SK-N-SH (cell line): ENCODE measurements at regions not wholly inside any gene's neighbourhood (a gene's known extent, or its start where the extent isn't known, plus 50 kb on each side); places are given as distances from the start of the nearest gene placed in this dataset.

Source experiments
- CTCF ChIA-PET: fragments of 300-600, 350-600 bp; formaldehyde crosslinking; extraction: SDS; loops from one replicate; lab custom pipeline; 2021; lab: Yijun Ruan, JAX
- POLR2A ChIA-PET: fragments of 350-600 bp; sonication (Branson Sonifier 250); formaldehyde crosslinking; extraction: SDS; loops from one replicate; lab custom pipeline; 2020; ENCODE audit warnings: antibody characterized with exemption, inconsistent platforms; lab: Yijun Ruan, JAX
- DNase-seq: peaks from one replicate; pipeline ENCODE4 v3.0.0; 2012
- H2AFZ ChIP-seq: fragments of 200-600 bp; sonication (generic); 2 replicates; pipeline ENCODE4 v1.8.1; 2016; ENCODE audit warnings: antibody characterized with exemption, mild to moderate bottlenecking, low read depth
- H3F3A ChIP-seq: fragments of 200-600 bp; sonication (generic); replicated peaks from 2 replicates; pipeline ENCODE3; 2016; ENCODE audit warnings: antibody characterized with exemption, mild to moderate bottlenecking; ENCODE audit not compliant: insufficient read depth
- H3K27ac ChIP-seq, 2 experiments: fragments of 200-500 bp in 1 of 2; fragments of 200-600 bp in 1 of 2; sonication (Bioruptor generic) in 1 of 2; sonication (generic), shearing (Covaris generic) in 1 of 2; 2 replicates each; pipeline versions ENCODE4 v1.5.1 to v1.6.1; 2014 to 2016; ENCODE audit warnings: low read depth in 2 of 2, inconsistent platforms in 1 of 2, low read length in 1 of 2, mild to moderate bottlenecking in 1 of 2, mixed read lengths in 1 of 2
- H3K27me3 ChIP-seq: fragments of 200-600 bp; sonication (generic), shearing (Covaris generic); 2 replicates; pipeline ENCODE4 v1.6.1; 2016; ENCODE audit warnings: mixed run types; ENCODE audit not compliant: insufficient read depth
- H3K36me3 ChIP-seq, 2 experiments: fragments of 200-500 bp in 1 of 2; fragments of 200-600 bp in 1 of 2; sonication (Bioruptor generic) in 1 of 2; sonication (generic) in 1 of 2; replicated peaks in 1 of 2; 2 replicates each; pipeline versions ENCODE3 to v1.5.1; 2014 to 2016; ENCODE audit warnings: low read length in 1 of 2, mild to moderate bottlenecking in 1 of 2; ENCODE audit not compliant: insufficient read depth in 2 of 2, control insufficient read depth in 1 of 2
- H3K4me1 ChIP-seq, 2 experiments: fragments of 200-500 bp in 1 of 2; fragments of 200-600 bp in 1 of 2; sonication (Bioruptor generic) in 1 of 2; sonication (generic), shearing (Covaris generic) in 1 of 2; 2 replicates each; pipeline versions ENCODE4 v1.5.1 to v1.6.1; 2014 to 2016; ENCODE audit warnings: low read depth in 1 of 2, low read length in 1 of 2, mixed run types in 1 of 2; ENCODE audit not compliant: insufficient read depth in 2 of 2, control insufficient read depth in 1 of 2
- H3K4me2 ChIP-seq: fragments of 200-600 bp; sonication (generic), shearing (Covaris generic); 2 replicates; pipeline ENCODE4 v1.6.1; 2017; ENCODE audit warnings: mixed run types
- H3K4me3 ChIP-seq, 2 experiments: fragments of 200-500 bp in 1 of 2; fragments of 200-600 bp in 1 of 2; sonication (Bioruptor generic) in 1 of 2; sonication (generic), shearing (Covaris generic) in 1 of 2; 2 replicates each; pipeline versions ENCODE4 v1.5.1 to v1.8.1; 2014 to 2016; ENCODE audit warnings: low read depth in 2 of 2, inconsistent platforms in 1 of 2, low read length in 1 of 2, mild to moderate bottlenecking in 1 of 2, mixed read lengths in 1 of 2, moderate library complexity in 1 of 2
- H3K79me2 ChIP-seq: fragments of 200-600 bp; sonication (generic); 2 replicates; pipeline ENCODE4 v1.8.1; 2017; ENCODE audit warnings: mild to moderate bottlenecking; ENCODE audit not compliant: insufficient read depth
- H3K9ac ChIP-seq: fragments of 200-600 bp; sonication (generic); 2 replicates; pipeline ENCODE4 v1.6.1; 2017; ENCODE audit warnings: mixed run types
- H3K9me2 ChIP-seq: fragments of 200-600 bp; sonication (generic); 2 replicates; pipeline ENCODE4 v1.6.1; 2017; ENCODE audit warnings: mixed run types
- H3K9me3 ChIP-seq: fragments of 200-600 bp; sonication (generic); 2 replicates; pipeline ENCODE4 v1.6.1; 2017; ENCODE audit warnings: mixed run types, mild to moderate bottlenecking, moderate library complexity
- H4K20me1 ChIP-seq: fragments of 200-600 bp; sonication (generic); 2 replicates; pipeline ENCODE4 v1.6.1; 2017; ENCODE audit warnings: mild to moderate bottlenecking, mixed run types; ENCODE audit not compliant: insufficient read depth
- CHD2 ChIP-seq: fragments of 150-350 bp; IDR thresholded peaks from 2 replicates; pipeline ENCODE4 v1.6.1; 2018; ENCODE audit warnings: low read length; ENCODE audit not compliant: partially characterized antibody
- ELF1 ChIP-seq: IDR thresholded peaks from 2 replicates; pipeline ENCODE4 v1.4.0; 2012
- EP300 ChIP-seq, 2 experiments: IDR thresholded peaks; 2 replicates each; pipeline versions ENCODE4 v1.4.0 to v1.6.1; 2012; ENCODE audit warnings: borderline replicate concordance in 1 of 2, low read depth in 1 of 2, low read length in 1 of 2
- GABPA ChIP-seq: IDR thresholded peaks from 2 replicates; pipeline ENCODE4 v1.4.0; 2012; ENCODE audit warnings: low read depth, mild to moderate bottlenecking
- GATA2 ChIP-seq: sonication (generic); formaldehyde crosslinking; IDR thresholded peaks from 2 replicates; pipeline ENCODE4 v1.5.0; 2020; ENCODE audit warnings: mild to moderate bottlenecking, missing genetic modification reagents
- JUND ChIP-seq: IDR thresholded peaks from 2 replicates; pipeline ENCODE4 v1.4.0; 2012
- NFIC ChIP-seq: IDR thresholded peaks from 2 replicates; pipeline ENCODE4 v1.4.0; 2012; ENCODE audit warnings: borderline replicate concordance
- NRF1 ChIP-seq: IDR thresholded peaks from 2 replicates; pipeline ENCODE4 v1.6.1; 2012; ENCODE audit warnings: low read depth, mild to moderate bottlenecking, low read length
- POLR2AphosphoS5 ChIP-seq: IDR thresholded peaks from 2 replicates; pipeline ENCODE4 v1.6.1; 2012; ENCODE audit warnings: low read depth, low read length
- RAD21 ChIP-seq: IDR thresholded peaks from 2 replicates; pipeline ENCODE4 v1.6.1; 2012; ENCODE audit warnings: mild to moderate bottlenecking, low read length
- RFX5 ChIP-seq: IDR thresholded peaks from 2 replicates; pipeline ENCODE4 v1.6.1; 2012; ENCODE audit warnings: mild to moderate bottlenecking, improper control_type of control experiment, low read length
- SIN3A ChIP-seq: IDR thresholded peaks from 2 replicates; pipeline ENCODE4 v1.6.1; 2012; ENCODE audit warnings: low read depth, mild to moderate bottlenecking, low read length, moderate library complexity, borderline replicate concordance
- TCF12 ChIP-seq: IDR thresholded peaks from 2 replicates; pipeline ENCODE4 v1.4.0; 2012
- TEAD4 ChIP-seq: IDR thresholded peaks from 2 replicates; pipeline ENCODE4 v1.4.0; 2012; ENCODE audit warnings: mild to moderate bottlenecking, borderline replicate concordance; ENCODE audit not compliant: insufficient read depth
- YY1 ChIP-seq: IDR thresholded peaks from 2 replicates; pipeline ENCODE4 v1.4.0; 2012; ENCODE audit warnings: low read depth, mild to moderate bottlenecking
- WGBS: methylation state at CpG from one replicate; pipeline ENCODE4 v1.1.6; 2017; ENCODE audit warnings: low lambda C conversion rate; 5-methylcytosine and 5-hydroxymethylcytosine counted together
- TF ChIP-seq, protein P1 (sequence below): IDR thresholded peaks from 2 replicates; pipeline ENCODE4 v1.4.0; 2012; ENCODE audit warnings: low read depth, borderline replicate concordance
- TF ChIP-seq, protein P2 (sequence below): IDR thresholded peaks from 2 replicates; pipeline ENCODE4 v1.4.0; 2012; ENCODE audit warnings: low read depth
- TF ChIP-seq, protein P3 (sequence below): IDR thresholded peaks from 2 replicates; pipeline ENCODE4 v1.4.0; 2012; ENCODE audit warnings: low read depth, borderline replicate concordance
- TF ChIP-seq, protein P4 (sequence below): IDR thresholded peaks from 2 replicates; pipeline ENCODE4; 2012

DNA sequence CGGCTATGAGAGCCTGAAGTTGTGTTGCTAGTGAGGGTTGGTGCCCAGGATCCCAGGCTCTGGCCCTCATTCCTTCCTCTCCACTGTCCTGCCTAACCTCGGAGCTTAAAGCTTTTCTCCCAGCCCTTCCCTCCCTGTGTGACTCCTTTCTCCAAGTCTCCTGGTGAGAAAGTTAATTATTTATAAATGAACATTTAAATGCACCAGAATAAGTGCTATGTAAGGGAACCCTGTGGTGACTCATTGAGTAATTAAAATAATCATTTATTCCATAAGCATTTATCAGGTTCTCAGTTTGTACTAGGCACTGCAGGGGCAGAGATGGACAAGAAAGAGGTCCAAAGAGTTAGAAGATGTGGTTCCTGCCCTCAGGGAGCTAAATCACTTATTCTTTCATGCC lies 89.1 kb upstream of the ISX start:
- H4K20me1 ChIP-seq: no peaks in the 10 kb centered on the region
- no peaks in the 10 kb centered on the region for H3K79me2 ChIP-seq
- 0% methylated on average over 2 of the region's 2 CpGs for WGBS
- no peak for DNase-seq
- H3K27me3 ChIP-seq: no peaks in the 10 kb centered on the region
- TF ChIP-seq GATA2 (CRISPR knock-in tag) (no peak), RFX5 (no peak), NFIC (no peak), NRF1 (no peak), JUND (no peak), RAD21 (no peak), ELF1 (no peak), EP300 (IDR thresholded peaks at IDR 0.05; ENCODE audit: borderline replicate concordance in 1 of 2, low read depth in 1 of 2, low read length in 1 of 2) (no peak)
- TF ChIP-seq, protein P1, sequence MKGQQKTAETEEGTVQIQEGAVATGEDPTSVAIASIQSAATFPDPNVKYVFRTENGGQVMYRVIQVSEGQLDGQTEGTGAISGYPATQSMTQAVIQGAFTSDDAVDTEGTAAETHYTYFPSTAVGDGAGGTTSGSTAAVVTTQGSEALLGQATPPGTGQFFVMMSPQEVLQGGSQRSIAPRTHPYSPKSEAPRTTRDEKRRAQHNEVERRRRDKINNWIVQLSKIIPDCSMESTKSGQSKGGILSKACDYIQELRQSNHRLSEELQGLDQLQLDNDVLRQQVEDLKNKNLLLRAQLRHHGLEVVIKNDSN: no peak
- no peaks in the 10 kb centered on the region for H3K9me2 ChIP-seq
- H2AFZ ChIP-seq: no peak overlapping the region
- no peak overlapping the region for H3K27ac ChIP-seq
- ChIA-PET CTCF (no interaction called here), POLR2A (interaction anchor here (0.6 kb wide), 1 partner anchor 15 kb away, joined by 3 read pairs; no protein-coding TSS in a partner anchor)
- H3K9me3 ChIP-seq: no peaks in the 10 kb centered on the region
- no peak overlapping the region for H3K9ac ChIP-seq
- H3K4me2 ChIP-seq: no peak overlapping the region
- H3K4me3 ChIP-seq: no peak overlapping the region
- no peaks in the 10 kb centered on the region for H3K4me1 ChIP-seq
- H3K36me3 ChIP-seq: no peaks in the 10 kb centered on the region
- H3F3A ChIP-seq: no peaks in the 10 kb centered on the region

DNA sequence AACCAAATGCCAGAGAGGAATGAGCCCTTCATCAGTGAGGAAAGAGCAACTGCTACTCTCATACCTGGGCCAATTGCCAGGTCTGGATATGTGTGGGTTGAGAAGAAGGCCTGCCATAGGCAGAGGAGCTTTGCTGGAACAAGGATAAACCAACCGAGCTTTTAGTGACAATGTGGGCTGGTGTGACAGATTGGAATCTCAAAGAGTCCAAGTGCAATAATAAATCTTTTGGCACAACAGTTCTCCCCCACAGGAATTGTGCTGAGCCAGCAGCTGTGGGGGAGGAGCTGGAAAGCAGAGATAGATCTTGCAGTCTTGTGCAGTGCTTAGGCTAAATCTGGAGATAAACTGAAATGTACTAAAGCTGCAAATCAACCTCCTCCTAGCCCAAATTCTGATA lies 79.4 kb upstream of the ISX start:
- Histone ChIP-seq H3K27me3 (no peaks in the 10 kb centered on the region), H3K9me2 (no peaks in the 10 kb centered on the region), H3F3A (no peaks in the 10 kb centered on the region), H4K20me1 (no peaks in the 10 kb centered on the region), H3K9ac (no peak overlapping the region), H3K4me2 (no peak overlapping the region), H3K4me3 (no peak overlapping the region), H3K27ac (no peak overlapping the region), H3K79me2 (no peaks in the 10 kb centered on the region), H3K4me1 (no peaks in the 10 kb centered on the region), H3K9me3 (no peaks in the 10 kb centered on the region), H2AFZ (no peak overlapping the region), H3K36me3 (no peaks in the 10 kb centered on the region)
- 0% methylated on average over 1 of the region's 1 CpG for WGBS
- CTCF ChIA-PET: no interaction called here
- POLR2A ChIA-PET: no interaction called here
- no peak for DNase-seq
- TF ChIP-seq, protein P2, sequence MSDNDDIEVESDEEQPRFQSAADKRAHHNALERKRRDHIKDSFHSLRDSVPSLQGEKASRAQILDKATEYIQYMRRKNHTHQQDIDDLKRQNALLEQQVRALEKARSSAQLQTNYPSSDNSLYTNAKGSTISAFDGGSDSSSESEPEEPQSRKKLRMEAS: no peak
- no peak for TF ChIP-seq CHD2
- no peak for TF ChIP-seq YY1
- TF ChIP-seq RAD21: no peak
- no peak for TF ChIP-seq TCF12
- TF ChIP-seq SIN3A: no peak
- no peak for TF ChIP-seq ELF1
- no peak for TF ChIP-seq GABPA

DNA sequence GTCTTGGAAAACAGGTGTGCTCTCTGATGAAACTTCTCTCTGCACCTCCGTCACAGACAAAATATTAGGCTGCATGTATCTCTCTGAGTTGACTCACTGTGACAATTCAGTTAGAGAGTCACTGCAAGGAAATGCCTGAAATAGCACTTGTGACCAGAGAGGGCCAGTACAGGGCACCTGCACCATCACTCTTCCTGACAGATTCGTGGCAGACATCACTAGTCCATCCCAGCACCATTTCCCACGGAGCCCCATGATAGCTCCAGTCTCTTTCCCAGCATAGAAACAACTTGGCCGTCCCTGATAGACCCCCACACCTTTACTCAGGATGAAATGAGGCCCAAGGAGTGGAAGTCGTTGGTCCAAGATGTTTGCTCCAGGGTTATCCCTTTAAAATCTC lies 73.3 kb upstream of the ISX start:
- no peak for DNase-seq
- no peak for TF ChIP-seq TEAD4
- TF ChIP-seq POLR2AphosphoS5: no peak
- TF ChIP-seq, protein P3, sequence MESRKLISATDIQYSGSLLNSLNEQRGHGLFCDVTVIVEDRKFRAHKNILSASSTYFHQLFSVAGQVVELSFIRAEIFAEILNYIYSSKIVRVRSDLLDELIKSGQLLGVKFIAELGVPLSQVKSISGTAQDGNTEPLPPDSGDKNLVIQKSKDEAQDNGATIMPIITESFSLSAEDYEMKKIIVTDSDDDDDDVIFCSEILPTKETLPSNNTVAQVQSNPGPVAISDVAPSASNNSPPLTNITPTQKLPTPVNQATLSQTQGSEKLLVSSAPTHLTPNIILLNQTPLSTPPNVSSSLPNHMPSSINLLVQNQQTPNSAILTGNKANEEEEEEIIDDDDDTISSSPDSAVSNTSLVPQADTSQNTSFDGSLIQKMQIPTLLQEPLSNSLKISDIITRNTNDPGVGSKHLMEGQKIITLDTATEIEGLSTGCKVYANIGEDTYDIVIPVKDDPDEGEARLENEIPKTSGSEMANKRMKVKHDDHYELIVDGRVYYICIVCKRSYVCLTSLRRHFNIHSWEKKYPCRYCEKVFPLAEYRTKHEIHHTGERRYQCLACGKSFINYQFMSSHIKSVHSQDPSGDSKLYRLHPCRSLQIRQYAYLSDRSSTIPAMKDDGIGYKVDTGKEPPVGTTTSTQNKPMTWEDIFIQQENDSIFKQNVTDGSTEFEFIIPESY: no peak
- no peak for TF ChIP-seq NFIC
- no peak for TF ChIP-seq TCF12
- TF ChIP-seq, protein P1: no peak
- TF ChIP-seq, protein P4, sequence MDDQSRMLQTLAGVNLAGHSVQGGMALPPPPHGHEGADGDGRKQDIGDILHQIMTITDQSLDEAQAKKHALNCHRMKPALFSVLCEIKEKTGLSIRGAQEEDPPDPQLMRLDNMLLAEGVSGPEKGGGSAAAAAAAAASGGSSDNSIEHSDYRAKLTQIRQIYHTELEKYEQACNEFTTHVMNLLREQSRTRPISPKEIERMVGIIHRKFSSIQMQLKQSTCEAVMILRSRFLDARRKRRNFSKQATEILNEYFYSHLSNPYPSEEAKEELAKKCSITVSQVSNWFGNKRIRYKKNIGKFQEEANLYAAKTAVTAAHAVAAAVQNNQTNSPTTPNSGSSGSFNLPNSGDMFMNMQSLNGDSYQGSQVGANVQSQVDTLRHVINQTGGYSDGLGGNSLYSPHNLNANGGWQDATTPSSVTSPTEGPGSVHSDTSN: no peak
- no peak for TF ChIP-seq SIN3A

More for the DNA sequence above, 73.3 kb upstream of the ISX start:
- H3K27ac ChIP-seq: no peak overlapping the region
- ChIA-PET CTCF (interaction anchor here (2.2 kb wide), 1 partner anchor 32 kb away, joined by 7 read pairs; no protein-coding TSS in a partner anchor), POLR2A (no interaction called here)
- H3K4me1 ChIP-seq: no peaks in the 10 kb centered on the region
- no peaks in the 10 kb centered on the region for H4K20me1 ChIP-seq
- no peaks in the 10 kb centered on the region for H3K9me3 ChIP-seq
- H3K36me3 ChIP-seq: no peaks in the 10 kb centered on the region
- H3K9ac ChIP-seq: no peak overlapping the region
- H3K27me3 ChIP-seq: no peaks in the 10 kb centered on the region
- H3K79me2 ChIP-seq: no peaks in the 10 kb centered on the region
- no peaks in the 10 kb centered on the region for H3K9me2 ChIP-seq
- H3K4me3 ChIP-seq: no peak overlapping the region
- no peak overlapping the region for H3K4me2 ChIP-seq
- 0% methylated on average over 5 of the region's 5 CpGs for WGBS
- H2AFZ ChIP-seq: no peak overlapping the region
- no peaks in the 10 kb centered on the region for H3F3A ChIP-seq
